ENCODE measurements at regions not wholly inside any gene's neighbourhood (a gene's known extent, or its start where the extent isn't known, plus 50 kb on each side); places are given as distances from the start of the nearest gene placed in this dataset.

DNA sequence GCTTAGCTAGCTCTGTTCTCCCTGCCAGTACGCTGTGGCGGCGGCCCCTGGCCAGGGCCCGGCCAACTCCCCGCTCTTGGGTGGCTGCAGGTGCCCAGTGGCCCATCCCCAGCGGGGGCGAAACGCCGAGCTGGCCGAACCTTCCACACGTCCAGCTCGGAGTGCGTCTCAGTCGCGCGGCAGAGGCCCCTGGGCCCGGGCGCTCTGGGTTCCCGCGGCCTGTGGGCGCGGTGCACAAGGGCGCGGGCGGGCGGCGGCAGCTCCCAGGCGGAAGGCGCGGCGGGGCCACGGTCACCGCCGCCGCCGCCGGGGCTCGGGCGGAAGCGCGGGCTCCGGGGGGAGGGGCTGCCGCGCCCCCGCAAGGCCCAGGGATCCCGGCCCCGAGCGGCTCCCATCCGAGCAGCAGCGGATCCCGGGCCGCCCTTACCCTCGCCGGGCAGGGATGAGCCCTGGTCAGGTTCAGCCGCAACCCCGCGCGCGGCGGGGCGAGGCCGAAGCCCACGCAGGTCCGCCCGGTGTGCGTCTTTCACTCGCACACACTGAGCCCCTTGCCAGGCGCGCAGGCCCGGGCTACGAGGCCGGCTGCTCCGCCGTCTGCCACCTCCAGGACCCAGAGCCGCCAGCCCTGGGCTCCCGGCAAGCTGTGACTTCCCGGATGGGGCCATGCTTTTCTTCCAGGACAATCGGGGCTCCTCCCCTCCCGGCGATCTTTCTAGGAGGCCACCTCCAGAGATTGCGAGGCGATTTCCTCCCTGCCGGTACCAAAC lies 54.2 kb downstream of the CCDC54 start:
- Histone ChIP-seq H3K9ac (ENCODE audit: control insufficient read depth, insufficient read depth, low read length) (peak overlapping the region; percentile 67; the same call in 1 of the 2 replicates), H3K79me2 (ENCODE audit: control insufficient read depth, insufficient read depth, low read length) (no peaks in the 10 kb centered on the region), H3K4me3 (peak overlapping the region; percentile 77), H3K36me3 (ENCODE audit: control insufficient read depth in 2 of 2, insufficient read depth in 2 of 2, low read length in 1 of 2) (no peaks in the 10 kb centered on the region), H3K4me2 (ENCODE audit: control insufficient read depth, insufficient read depth) (peak overlapping the region; percentile 82), H2AFZ (ENCODE audit: control insufficient read depth, low read depth, low read length) (peak overlapping the region; percentile 76), H4K20me1 (ENCODE audit: control insufficient read depth, insufficient read depth) (no peaks in the 10 kb centered on the region), H3K9me3 (replicated peaks; ENCODE audit: control insufficient read depth, insufficient read depth, low read length) (no peaks in the 10 kb centered on the region), H3K27ac (ENCODE audit: control insufficient read depth, insufficient read depth) (peak overlapping the region; percentile 2; the same call in 1 of the 2 replicates), H3K27me3 (replicated peaks in 1 of 2; ENCODE audit: control insufficient read depth in 2 of 2, insufficient read depth in 2 of 2, low read length in 1 of 2) (peaks cover 0 to 3% of the 10 kb centered on the region in 2 experiments; a peak in 3 of 4 replicates), H3K4me1 (ENCODE audit: control insufficient read depth, insufficient read depth, low read length) (no peaks in the 10 kb centered on the region; the same call in 1 of the 2 replicates)
- CTCF ChIA-PET, result interaction anchor here (1.0 to 1.9 kb wide), 6 partner anchors 10 to 226 kb away, joined by 4 to 13 read pairs (median 5); no protein-coding TSS in a partner anchor
- SMC1A ChIA-PET (ENCODE audit: uncharacterized antibody, unreplicated experiment), result no interaction called here
- BruUV-seq (replicated peaks), result no TSS peak
- FAIRE-seq (no peak), DNase-seq (ENCODE audit: low read depth, low spot score) (no peak), ATAC-seq (peak; percentile 77)
- POLR2A ChIA-PET, result interaction anchor here (0.6 kb wide), 2 partner anchors 212 to 252 kb away, joined by 4 read pairs; no protein-coding TSS in a partner anchor
- RAD21 ChIA-PET (ENCODE audit: unreplicated experiment), result interaction anchor here (0.7 to 0.8 kb wide), 2 partner anchors 156 to 310 kb away, joined by 3 read pairs; no protein-coding TSS in a partner anchor
- TF ChIP-seq BHLHE40 (IDR thresholded peaks at IDR 0.05; ENCODE audit: borderline replicate concordance in 1 of 2, low read depth in 2 of 2, low read length in 1 of 2) (peak in 1 of 2 experiments; percentile 30; a peak in 1 of 4 replicates), POLR2A (IDR thresholded peaks at IDR 0.05; ENCODE audit: low read depth, low read length) (peak; percentile 45; the same call in 1 of the 2 replicates), GATAD2B (conservative IDR thresholded peaks at IDR 0.05; ENCODE audit: low read depth) (peak; percentile 70), PBX3 (IDR thresholded peaks at IDR 0.05; ENCODE audit: insufficient replicate concordance, low read depth, low read length) (no peak), IKZF1 (conservative IDR thresholded peaks at IDR 0.05) (peak; percentile 74), ASH2L (IDR thresholded peaks at IDR 0.05; ENCODE audit: borderline replicate concordance, low read depth) (no peak), POLR2AphosphoS2 (IDR thresholded peaks at IDR 0.05; ENCODE audit: low read depth, low read length) (no peak), LARP7 (IDR thresholded peaks at IDR 0.05) (0 out of 2 replicates have a peak, but pooled peaks have one; percentile 35), NR2F1 (conservative IDR thresholded peaks at IDR 0.05) (peak; percentile 32; the same call in 1 of the 2 replicates), DPF2 (IDR thresholded peaks at IDR 0.05) (0 out of 2 replicates have a peak, but pooled peaks have one; percentile 50), BACH1 (IDR thresholded peaks at IDR 0.05; ENCODE audit: borderline replicate concordance) (peak; percentile 39; the same call in 1 of the 2 replicates)
- WGBS (ENCODE audit: insufficient coverage, insufficient replicate concordance, low lambda C conversion rate, missing lambda C conversion rate), result 2% methylated on average over 44 of the region's 83 CpGs
- intact Hi-C loops (cut with micrococcal nuclease; ENCODE audit: unreplicated experiment) (loop anchor here (5.0 kb wide), 2 partner anchors 91 to 311 kb away; partner anchors contain the start of gene BBX), in situ Hi-C loops (cut with MboI) (no loop called here)

Measured in GM12878 (cell line).